PC-9 (cell line): ENCODE measurements at regions not wholly inside any gene's neighbourhood (a gene's known extent, or its start where the extent isn't known, plus 50 kb on each side); places are given as distances from the start of the nearest gene placed in this dataset.

Experiments used
- BruUV-seq: library from RNA; stranded (reverse); fragments of 400-500 nt; replicated peaks from 2 replicates; lab custom pipeline; 2021; lab: Mats Ljungman, UMichigan
- CTCF ChIA-PET: fragments of 300-600 bp; sonication (Branson Sonifier 250); formaldehyde crosslinking; loops from one replicate; lab custom pipeline; 2022; ENCODE audit warnings: antibody characterized with exemption; lab: Charles Lee
- POLR2A ChIA-PET: fragments of 300-600 bp; sonication (Branson Sonifier 250); formaldehyde crosslinking; loops from one replicate; lab custom pipeline; 2022; ENCODE audit warnings: antibody characterized with exemption; ENCODE audit not compliant: unreplicated experiment; lab: Charles Lee
- DNase-seq, 2 experiments: peaks; one replicate each; pipeline versions ENCODE4 v3.0.0 to v3.0.0-alpha.2; 2015 to 2022; ENCODE audit warnings: mixed read lengths in 1 of 2
- H2AFZ ChIP-seq: fragments of 200-600 bp; sonication (generic); 2 replicates; pipeline ENCODE4 v1.8.1; 2017; ENCODE audit warnings: antibody characterized with exemption
- H3F3A ChIP-seq: fragments of 200-600 bp; sonication (generic); 2 replicates; pipeline ENCODE4 v1.8.1; 2017; ENCODE audit warnings: antibody characterized with exemption, mild to moderate bottlenecking, low read depth; ENCODE audit not compliant: insufficient read depth
- H3K27ac ChIP-seq: fragments of 200-600 bp; sonication (generic); 2 replicates; pipeline ENCODE4 v1.6.1; 2016; ENCODE audit warnings: mixed run types
- H3K27me3 ChIP-seq: fragments of 200-600 bp; sonication (generic); 2 replicates; pipeline ENCODE4 v1.6.1; 2016; ENCODE audit warnings: low read depth, mixed run types; ENCODE audit not compliant: insufficient read depth
- H3K36me3 ChIP-seq: fragments of 200-600 bp; sonication (generic); 2 replicates; pipeline ENCODE4 v1.6.1; 2016; ENCODE audit warnings: low read depth, mixed run types
- H3K4me1 ChIP-seq: fragments of 200-600 bp; sonication (generic); replicated peaks from 2 replicates; pipeline ENCODE4 v1.6.1; 2016; ENCODE audit warnings: mixed run types; ENCODE audit not compliant: insufficient read depth
- H3K4me2 ChIP-seq: fragments of 200-600 bp; sonication (generic); 2 replicates; pipeline ENCODE4 v1.6.1; 2017; ENCODE audit warnings: mixed run types
- H3K4me3 ChIP-seq: fragments of 200-600 bp; sonication (generic); 2 replicates; pipeline ENCODE4 v1.6.1; 2016; ENCODE audit warnings: mixed run types
- H3K79me2 ChIP-seq: fragments of 200-600 bp; sonication (generic); 2 replicates; pipeline ENCODE4 v1.6.1; 2017; ENCODE audit warnings: low read depth, mixed run types
- H3K9me2 ChIP-seq: fragments of 200-600 bp; sonication (generic); 2 replicates; pipeline ENCODE4 v1.8.1; 2017; ENCODE audit warnings: mild to moderate bottlenecking; ENCODE audit not compliant: insufficient read depth
- H3K9me3 ChIP-seq: fragments of 200-600 bp; sonication (generic); 2 replicates; pipeline ENCODE4 v1.8.1; 2016; ENCODE audit warnings: low read depth; ENCODE audit not compliant: insufficient read depth
- H4K20me1 ChIP-seq: fragments of 200-600 bp; sonication (generic); 2 replicates; pipeline ENCODE4 v1.8.1; 2017; ENCODE audit not compliant: insufficient read depth
- CTCF ChIP-seq: fragments of 200-600 bp; sonication (generic); conservative IDR thresholded peaks from 2 replicates; pipeline ENCODE4 v1.6.1; 2017; ENCODE audit warnings: mixed run types, antibody characterized with exemption, mild to moderate bottlenecking, moderate library complexity
- EZH2 ChIP-seq: fragments of 200-600 bp; sonication (generic); IDR thresholded peaks from 2 replicates; pipeline ENCODE4 v1.8.0; 2017; ENCODE audit warnings: antibody characterized with exemption, low read depth
- intact Hi-C: fragments of 100-400 bp; cut with micrococcal nuclease; formaldehyde crosslinking; loops from one replicate; pipeline ENCODE4 v1.10.0; 2022; ENCODE audit not compliant: unreplicated experiment

GRCh38 chr7:83861-84632 is 108.3 kb upstream of the FAM20C start:
- intact Hi-C loops = no loop called here
- no TSS peak for BruUV-seq
- H3K9me2 ChIP-seq = no peaks in the 10 kb centered on the region

GRCh38 chr7:84633-85020 is 107.7 kb upstream of the FAM20C start:
- H3K9me3 ChIP-seq = no peaks in the 10 kb centered on the region
- ChIA-PET CTCF (no interaction called here), POLR2A (no interaction called here)
- intact Hi-C loops = no loop called here
- H3K9me2 ChIP-seq = no peaks in the 10 kb centered on the region
- no peak overlapping the region for H3K4me3 ChIP-seq
- H3F3A ChIP-seq = peaks cover 13% of the 10 kb centered on the region
- H3K4me2 ChIP-seq = no peak overlapping the region
- peaks cover 22% of the 10 kb centered on the region for H3K4me1 ChIP-seq
- H3K36me3 ChIP-seq = no peaks in the 10 kb centered on the region
- no peak for TF ChIP-seq CTCF
- TF ChIP-seq EZH2 = no peak
- H3K79me2 ChIP-seq = no peaks in the 10 kb centered on the region
- H2AFZ ChIP-seq = no peak overlapping the region
- no TSS peak for BruUV-seq
- H3K27me3 ChIP-seq = no peaks in the 10 kb centered on the region
- no peak for DNase-seq
- H4K20me1 ChIP-seq = no peaks in the 10 kb centered on the region
- H3K27ac ChIP-seq = no peak overlapping the region

More at GRCh38 chr7:83861-84632, 108.3 kb upstream of the FAM20C start:
- ChIA-PET POLR2A (no interaction called here), CTCF (no interaction called here)
- DNase-seq = no peak
- Histone ChIP-seq H3K4me2 (no peak overlapping the region), H4K20me1 (no peaks in the 10 kb centered on the region), H3K4me1 (peaks cover 16% of the 10 kb centered on the region), H3F3A (peaks cover 9% of the 10 kb centered on the region; the same call in 1 of the 2 replicates), H3K27me3 (no peaks in the 10 kb centered on the region), H3K27ac (no peak overlapping the region), H2AFZ (no peak overlapping the region), H3K9me3 (no peaks in the 10 kb centered on the region), H3K79me2 (no peaks in the 10 kb centered on the region), H3K36me3 (no peaks in the 10 kb centered on the region), H3K4me3 (no peak overlapping the region)
- TF ChIP-seq CTCF = no peak
- no peak for TF ChIP-seq EZH2

GRCh38 chr7:85074-85882 is 107.1 kb upstream of the FAM20C start:
- H3F3A ChIP-seq = peaks cover 20% of the 10 kb centered on the region
- no peak overlapping the region for H3K27ac ChIP-seq
- no peaks in the 10 kb centered on the region for H3K36me3 ChIP-seq
- no peak overlapping the region for H3K4me3 ChIP-seq
- CTCF ChIA-PET = no interaction called here
- H2AFZ ChIP-seq = no peak overlapping the region
- no peak overlapping the region for H3K4me2 ChIP-seq
- no peaks in the 10 kb centered on the region for H4K20me1 ChIP-seq
- H3K9me3 ChIP-seq = no peaks in the 10 kb centered on the region
- BruUV-seq = no TSS peak
- peaks cover 29% of the 10 kb centered on the region for H3K4me1 ChIP-seq
- no peaks in the 10 kb centered on the region for H3K9me2 ChIP-seq
- no peaks in the 10 kb centered on the region for H3K79me2 ChIP-seq
- TF ChIP-seq CTCF (no peak), EZH2 (no peak)
- H3K27me3 ChIP-seq = no peaks in the 10 kb centered on the region
- peak in 1 of 2 experiments; percentile 70 for DNase-seq
- POLR2A ChIA-PET = no interaction called here
- intact Hi-C loops = no loop called here
